ENCODE measurements at regions not wholly inside any gene's neighbourhood (a gene's known extent, or its start where the extent isn't known, plus 50 kb on each side); places are given as distances from the start of the nearest gene placed in this dataset.

GRCh38 chr2:129299756-129300155 lies 679.7 kb upstream of the RAB6C start:
- H3K4me3 ChIP-seq (ENCODE audit: low read depth, low read length), result no peak overlapping the region
- TF ChIP-seq CTCF (IDR thresholded peaks at IDR 0.05; ENCODE audit: insufficient read depth, low read depth, low read length), result no peak
- DNase-seq (ENCODE audit: low read depth), result no peak

DNA sequence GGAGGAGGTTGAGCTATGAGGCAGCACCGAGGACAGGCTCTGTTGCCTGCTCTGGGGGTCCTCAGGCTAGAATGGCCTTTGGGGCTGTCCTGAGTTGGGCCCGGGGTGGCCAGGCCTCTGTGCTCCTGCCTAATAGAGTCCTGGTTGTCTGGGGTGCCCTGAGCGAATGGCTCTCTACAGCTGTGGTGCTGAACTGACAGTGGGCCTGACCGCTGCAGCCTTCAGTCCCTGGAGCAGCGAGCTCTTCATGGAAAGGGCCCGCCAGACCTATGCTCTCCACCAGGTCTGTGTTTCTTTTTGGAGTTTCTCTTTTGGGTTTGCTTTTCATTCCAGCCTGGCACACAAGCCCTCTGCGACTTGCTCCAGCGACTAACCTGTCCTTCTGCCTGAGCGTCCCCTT lies 679.0 kb upstream of the RAB6C start:
- no peak overlapping the region for H3K4me3 ChIP-seq (ENCODE audit: low read depth, low read length)

DNA sequence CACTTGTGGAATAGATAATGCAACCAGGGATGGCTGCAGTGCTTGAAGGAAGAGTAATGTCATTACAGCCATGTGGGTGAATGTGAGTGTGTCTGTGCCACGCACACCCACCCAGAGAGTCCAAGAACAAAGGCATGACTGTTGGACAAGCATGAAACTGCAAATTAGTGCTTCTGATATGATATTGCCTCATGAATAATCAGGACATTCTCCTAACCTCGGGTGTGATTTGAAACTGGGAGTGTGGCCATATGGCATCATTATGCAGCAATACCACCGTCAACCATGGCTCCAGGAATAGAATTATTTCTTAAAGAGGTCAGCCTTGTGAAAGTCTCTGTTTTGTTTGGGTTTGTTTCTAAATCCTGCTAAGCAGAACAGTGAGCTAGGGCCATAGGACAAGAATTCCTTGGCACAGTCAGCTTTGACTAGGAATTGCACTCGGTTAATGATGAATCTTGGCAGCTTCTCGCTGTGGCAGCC lies 678.0 kb upstream of the RAB6C start:
- no peak for DNase-seq (ENCODE audit: low read depth)
- no peak for TF ChIP-seq CTCF (IDR thresholded peaks at IDR 0.05; ENCODE audit: insufficient read depth, low read depth, low read length)
- no peak overlapping the region for H3K4me3 ChIP-seq (ENCODE audit: low read depth, low read length)

More for the DNA sequence above, 679.0 kb upstream of the RAB6C start:
- TF ChIP-seq CTCF (IDR thresholded peaks at IDR 0.05; ENCODE audit: insufficient read depth, low read depth, low read length), result no peak
- no peak for DNase-seq (ENCODE audit: low read depth)

DNA sequence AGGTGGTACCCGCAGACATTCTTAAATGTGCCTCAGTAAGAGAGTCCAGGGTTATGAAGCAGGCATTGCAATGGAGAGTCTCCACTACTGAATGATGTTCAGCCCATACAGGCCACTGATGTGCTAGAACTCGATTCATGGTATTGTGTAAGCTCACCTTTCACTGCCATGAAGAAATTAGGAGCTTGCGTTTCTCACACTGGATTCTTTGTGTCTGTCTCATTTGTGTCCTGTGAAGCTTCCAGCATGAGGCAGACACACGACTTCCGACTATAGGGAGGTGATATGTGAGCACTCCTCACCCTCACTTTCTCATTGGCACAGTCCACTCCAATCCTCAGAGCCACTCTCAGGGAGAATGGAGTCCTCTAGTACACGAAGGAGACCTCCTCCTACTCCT lies 677.4 kb upstream of the RAB6C start:
- DNase-seq (ENCODE audit: low read depth), result no peak
- no peak for TF ChIP-seq CTCF (IDR thresholded peaks at IDR 0.05; ENCODE audit: insufficient read depth, low read depth, low read length)
- no peak overlapping the region for H3K4me3 ChIP-seq (ENCODE audit: low read depth, low read length)

DNA sequence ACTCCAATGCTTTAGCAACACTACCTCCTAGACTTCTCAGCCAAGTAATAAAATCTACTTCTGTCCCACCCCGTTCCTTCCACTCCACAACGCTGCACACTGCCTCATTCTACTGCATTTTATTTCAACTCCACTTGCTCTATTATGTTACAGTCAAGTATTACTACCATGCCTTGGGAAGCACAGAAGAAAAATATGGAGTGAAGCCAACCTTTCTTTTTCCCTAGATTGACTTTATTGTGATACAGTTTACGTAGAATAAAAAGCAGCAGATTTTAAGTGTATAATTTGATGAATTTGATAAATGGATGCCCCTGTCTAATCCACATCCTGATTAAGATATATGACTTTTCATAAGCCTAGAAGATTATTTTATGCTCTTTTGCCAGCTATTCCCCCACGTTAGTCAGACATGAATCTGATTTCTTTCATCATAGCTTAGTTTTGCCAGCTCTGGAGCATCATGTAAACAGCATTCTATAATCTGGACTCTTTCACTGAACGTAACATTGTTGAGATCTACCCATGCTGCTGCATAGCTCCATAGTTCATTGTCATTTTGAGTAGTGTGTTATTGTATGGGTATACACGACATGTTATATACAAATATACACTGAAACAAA lies 676.8 kb upstream of the RAB6C start:
- no peak for TF ChIP-seq CTCF (IDR thresholded peaks at IDR 0.05; ENCODE audit: insufficient read depth, low read depth, low read length)
- no peak for DNase-seq (ENCODE audit: low read depth)
- H3K4me3 ChIP-seq (ENCODE audit: low read depth, low read length), result no peak overlapping the region

GRCh38 chr2:129314120-129314519 lies 665.3 kb upstream of the RAB6C start:
- H3K4me3 ChIP-seq (ENCODE audit: low read depth, low read length), result no peak overlapping the region
- DNase-seq (ENCODE audit: low read depth), result no peak
- TF ChIP-seq CTCF (IDR thresholded peaks at IDR 0.05; ENCODE audit: insufficient read depth, low read depth, low read length), result no peak

All from fibroblast of villous mesenchyme (primary cell).